Stimulated activated naive CD4-positive, alpha-beta T cell (primary cell): ENCODE measurements at regions not wholly inside any gene's neighbourhood (a gene's known extent, or its start where the extent isn't known, plus 50 kb on each side); places are given as distances from the start of the nearest gene placed in this dataset.
"Not testable (repeated sequence)": the region's sequence is repeated elsewhere in the genome, so short reads cannot be mapped to it uniquely, and the experiment has no call there.

Experiments used
- DNase-seq, 6 experiments: peaks; one replicate each; lab custom pipeline; 2025; lab: John Stamatoyannopoulos, UW

DNA sequence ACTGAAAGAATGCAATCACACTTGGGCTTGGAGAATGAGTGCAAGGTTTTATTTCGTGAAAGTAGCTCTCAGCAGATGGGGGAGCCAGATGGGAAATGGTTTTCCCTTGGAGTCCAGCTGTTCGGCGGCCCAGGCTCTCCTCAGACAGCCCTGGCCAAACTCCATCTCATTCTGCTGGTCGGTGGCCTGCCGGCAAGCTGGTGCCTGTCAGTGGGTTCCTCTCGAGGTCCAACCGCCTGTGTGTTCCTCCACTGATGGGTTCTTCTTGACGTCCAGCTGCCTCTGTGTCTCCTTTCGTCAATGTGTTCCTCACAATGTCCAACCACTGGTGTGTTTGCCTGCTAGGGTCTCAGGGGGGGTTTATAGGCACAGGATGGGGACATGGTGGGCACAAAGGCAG is 80.3 kb downstream of the POU3F4 start:
- DNase-seq: no peak

DNA sequence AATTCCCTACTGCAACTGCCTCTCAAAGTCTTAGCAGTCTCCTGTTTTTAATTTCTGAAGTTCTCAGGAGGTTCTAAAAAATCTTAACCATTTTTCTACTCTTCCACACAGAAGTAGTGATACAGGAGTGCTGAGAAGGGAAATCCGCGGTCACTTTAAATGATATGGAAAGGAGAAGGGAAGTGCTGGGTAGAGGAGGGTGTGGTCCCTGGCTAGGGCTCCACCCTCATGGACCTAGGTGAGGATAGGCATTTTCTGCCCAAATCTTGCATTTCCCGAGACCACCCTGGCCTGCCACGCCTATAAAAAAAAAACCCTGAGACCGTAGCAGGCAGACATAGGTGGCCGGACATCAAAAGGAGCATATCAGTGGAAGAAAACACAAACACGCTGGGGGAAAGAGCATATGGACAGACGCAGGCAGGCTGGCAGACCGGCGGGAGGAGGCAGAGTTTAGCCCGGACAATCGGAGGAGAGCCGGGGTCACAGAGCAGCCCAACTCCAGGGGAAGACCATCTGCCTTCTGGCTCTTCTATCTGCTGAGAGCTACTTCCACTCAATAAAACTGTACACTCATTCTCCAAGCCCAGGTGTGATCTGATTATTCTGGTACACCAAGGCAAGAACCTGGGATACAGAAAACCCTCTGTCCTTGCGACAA is 85.7 kb downstream of the POU3F4 start:
- no peak for DNase-seq

GRCh38 chrX:83630662-83631061 is 122.6 kb downstream of the POU3F4 start:
- DNase-seq: no peak

DNA sequence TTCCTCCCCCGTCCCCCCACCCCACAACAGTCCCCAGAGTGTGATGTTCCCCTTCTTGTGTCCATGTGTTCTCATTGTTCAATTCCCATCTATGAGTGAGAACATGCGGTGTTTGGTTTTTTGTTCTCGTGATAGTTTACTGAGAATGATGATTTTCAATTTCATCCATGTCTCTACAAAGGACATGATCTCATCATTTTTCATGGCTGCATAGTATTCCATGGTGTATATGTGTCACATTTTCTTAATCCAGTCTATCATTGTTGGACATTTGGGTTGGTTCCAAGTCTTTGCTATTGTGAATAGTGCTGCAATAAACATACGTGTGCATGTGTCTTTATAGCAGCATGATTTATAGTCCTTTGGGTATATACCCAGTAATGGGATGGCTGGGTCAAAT is 141.6 kb downstream of the POU3F4 start:
- DNase-seq: not testable (repeated sequence)

DNA sequence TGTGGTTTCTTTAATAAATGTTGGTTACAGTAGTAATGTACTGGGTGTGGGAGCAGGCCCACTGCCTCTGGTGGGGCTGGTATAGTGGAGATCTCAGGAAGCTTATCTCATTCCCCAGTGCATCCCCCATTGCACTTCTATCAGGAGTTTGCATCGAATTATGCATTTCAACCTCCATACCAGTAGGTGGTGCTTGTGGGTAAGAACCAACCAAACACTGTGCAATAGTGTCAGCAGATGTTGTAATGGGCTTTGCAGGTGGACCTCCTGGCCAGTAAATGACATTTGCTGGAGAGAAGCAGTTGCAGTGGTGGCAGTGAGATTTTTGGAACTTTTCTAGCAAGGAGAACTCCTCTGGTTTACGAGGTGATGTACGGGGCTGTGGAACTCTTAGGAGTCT is 150.6 kb downstream of the POU3F4 start:
- peak in 1 of 6 experiments; percentile 2 for DNase-seq
